ENCODE measurements at regions not wholly inside any gene's neighbourhood (a gene's known extent, or its start where the extent isn't known, plus 50 kb on each side); places are given as distances from the start of the nearest gene placed in this dataset.

GRCh38 chr20:50290808-50291207, 100.2 kb downstream of the CEBPB start:
- no peaks in the 10 kb centered on the region for H3K27me3 ChIP-seq (ENCODE audit: insufficient read depth, low read length, poor library complexity)
- H3K4me2 ChIP-seq (ENCODE audit: insufficient read depth, low read length), result no peak overlapping the region
- no peak overlapping the region for H3K27ac ChIP-seq (ENCODE audit: low read length)
- H3K9ac ChIP-seq (ENCODE audit: low read depth, low read length), result no peak overlapping the region
- H3K79me2 ChIP-seq (ENCODE audit: insufficient read depth, low read length), result no peaks in the 10 kb centered on the region
- H2AFZ ChIP-seq (ENCODE audit: low read depth, low read length), result no peak overlapping the region
- H3K4me1 ChIP-seq (ENCODE audit: insufficient read depth, low read length), result no peaks in the 10 kb centered on the region
- TF ChIP-seq CTCF (IDR thresholded peaks at IDR 0.05; ENCODE audit: borderline replicate concordance, extremely low read depth, low read length, poor library complexity, severe bottlenecking), result no peak
- no peak for TF ChIP-seq EZH2 (IDR thresholded peaks at IDR 0.05; ENCODE audit: borderline replicate concordance, low read depth, low read length, severe bottlenecking)
- H4K20me1 ChIP-seq (ENCODE audit: insufficient read depth, low read length), result no peaks in the 10 kb centered on the region; the same call in 1 of the 2 replicates
- H3K4me3 ChIP-seq (ENCODE audit: low read depth in 1 of 2, low read length in 2 of 2), result no peak overlapping the region
- DNase-seq, result no peak
- ATAC-seq (ENCODE audit: insufficient read depth, low read depth), result no peak
- H3K36me3 ChIP-seq (ENCODE audit: insufficient read depth, low read length), result no peaks in the 10 kb centered on the region
- H3K9me3 ChIP-seq (ENCODE audit: insufficient read depth, low read length, severe bottlenecking), result no peaks in the 10 kb centered on the region

DNA sequence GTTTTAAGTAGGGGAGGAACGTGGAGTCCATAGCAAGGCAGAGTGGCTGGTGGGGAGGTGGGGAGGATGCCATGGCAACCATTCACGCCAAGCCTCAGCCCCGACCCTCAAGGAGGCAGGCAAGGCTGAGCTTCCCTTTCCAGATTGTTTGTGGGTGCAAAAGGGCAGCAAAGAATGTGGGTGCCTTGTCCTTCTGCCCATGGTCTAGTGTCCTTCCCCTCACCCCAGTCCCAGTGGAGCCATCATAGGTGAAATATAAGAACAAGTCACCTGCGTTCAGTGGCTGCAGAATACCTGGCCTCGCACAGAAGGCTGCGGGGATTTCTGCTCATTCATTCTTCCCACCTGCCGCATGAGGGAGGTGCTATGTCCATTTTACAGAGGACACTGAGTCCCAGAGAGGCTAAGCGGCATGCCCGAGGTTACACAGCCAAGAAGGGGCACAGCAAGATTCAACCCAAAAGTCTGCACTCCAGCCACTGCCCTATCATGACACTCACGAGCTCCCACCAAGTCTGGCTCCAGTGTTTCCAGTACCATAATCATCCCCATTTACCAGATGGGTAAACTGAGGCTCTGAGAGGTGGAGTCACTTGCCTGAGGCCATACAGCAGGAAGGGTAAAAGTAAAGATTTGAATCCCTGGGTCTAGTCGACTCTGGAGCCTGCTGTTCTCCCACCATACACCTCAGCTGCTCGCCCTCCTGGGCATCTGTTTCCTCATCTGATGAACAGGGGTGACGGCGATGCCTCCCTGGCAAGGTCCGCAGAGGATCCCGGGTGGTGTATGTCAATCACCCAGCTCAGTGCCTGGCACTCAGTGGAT, 100.8 kb downstream of the CEBPB start:
- Histone ChIP-seq H3K27ac (ENCODE audit: low read length) (no peak overlapping the region), H3K36me3 (ENCODE audit: insufficient read depth, low read length) (no peaks in the 10 kb centered on the region), H3K9ac (ENCODE audit: low read depth, low read length) (no peak overlapping the region), H3K79me2 (ENCODE audit: insufficient read depth, low read length) (no peaks in the 10 kb centered on the region), H3K4me2 (ENCODE audit: insufficient read depth, low read length) (no peak overlapping the region), H4K20me1 (ENCODE audit: insufficient read depth, low read length) (no peaks in the 10 kb centered on the region), H3K4me3 (ENCODE audit: low read depth in 1 of 2, low read length in 2 of 2) (no peak overlapping the region), H3K27me3 (ENCODE audit: insufficient read depth, low read length, poor library complexity) (no peaks in the 10 kb centered on the region), H2AFZ (ENCODE audit: low read depth, low read length) (no peak overlapping the region), H3K9me3 (ENCODE audit: insufficient read depth, low read length, severe bottlenecking) (no peaks in the 10 kb centered on the region), H3K4me1 (ENCODE audit: insufficient read depth, low read length) (no peaks in the 10 kb centered on the region)
- TF ChIP-seq CTCF (IDR thresholded peaks at IDR 0.05; ENCODE audit: borderline replicate concordance, extremely low read depth, low read length, poor library complexity, severe bottlenecking) (no peak), EZH2 (IDR thresholded peaks at IDR 0.05; ENCODE audit: borderline replicate concordance, low read depth, low read length, severe bottlenecking) (no peak)
- DNase-seq (no peak), ATAC-seq (ENCODE audit: insufficient read depth, low read depth) (no peak)

DNA sequence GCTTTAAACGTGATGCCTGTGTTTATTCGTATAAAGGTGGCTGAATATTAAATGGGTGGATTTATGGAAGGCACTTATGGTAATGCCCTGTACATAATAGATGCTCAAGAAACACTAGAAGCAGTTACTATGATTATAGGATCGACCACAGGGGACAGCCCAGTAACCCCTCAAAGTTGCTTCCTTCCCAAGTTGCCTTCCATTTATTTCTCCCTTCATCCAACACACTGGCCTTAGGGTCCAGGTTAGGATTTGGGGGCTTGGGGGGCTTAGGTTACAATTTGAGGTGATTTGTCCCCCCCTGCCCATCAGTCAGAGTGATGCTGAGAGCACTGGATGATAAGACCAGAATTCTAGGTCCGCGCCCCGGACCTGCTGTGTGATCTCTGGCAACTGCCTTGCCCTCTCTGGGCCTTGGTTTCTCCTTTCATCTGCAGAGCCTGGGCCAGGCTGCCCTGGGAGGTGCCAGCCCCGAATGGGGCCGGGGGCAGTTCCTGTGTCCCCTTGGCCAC, 101.5 kb downstream of the CEBPB start:
- H3K4me3 ChIP-seq (ENCODE audit: low read depth in 1 of 2, low read length in 2 of 2), result no peak overlapping the region
- no peaks in the 10 kb centered on the region for H3K27me3 ChIP-seq (ENCODE audit: insufficient read depth, low read length, poor library complexity)
- H3K4me1 ChIP-seq (ENCODE audit: insufficient read depth, low read length), result peaks cover 6% of the 10 kb centered on the region
- no peaks in the 10 kb centered on the region for H3K36me3 ChIP-seq (ENCODE audit: insufficient read depth, low read length)
- no peak overlapping the region for H3K9ac ChIP-seq (ENCODE audit: low read depth, low read length)
- DNase-seq, result no peak
- no peaks in the 10 kb centered on the region for H4K20me1 ChIP-seq (ENCODE audit: insufficient read depth, low read length)
- no peaks in the 10 kb centered on the region for H3K79me2 ChIP-seq (ENCODE audit: insufficient read depth, low read length)
- no peak overlapping the region for H3K4me2 ChIP-seq (ENCODE audit: insufficient read depth, low read length)
- H3K27ac ChIP-seq (ENCODE audit: low read length), result no peak overlapping the region
- TF ChIP-seq EZH2 (IDR thresholded peaks at IDR 0.05; ENCODE audit: borderline replicate concordance, low read depth, low read length, severe bottlenecking), result no peak
- TF ChIP-seq CTCF (IDR thresholded peaks at IDR 0.05; ENCODE audit: borderline replicate concordance, extremely low read depth, low read length, poor library complexity, severe bottlenecking), result no peak
- H3K9me3 ChIP-seq (ENCODE audit: insufficient read depth, low read length, severe bottlenecking), result no peaks in the 10 kb centered on the region
- no peak overlapping the region for H2AFZ ChIP-seq (ENCODE audit: low read depth, low read length)
- ATAC-seq (ENCODE audit: insufficient read depth, low read depth), result no peak

Data from DND-41 (cell line).